ENCODE measurements at regions not wholly inside any gene's neighbourhood (a gene's known extent, or its start where the extent isn't known, plus 50 kb on each side); places are given as distances from the start of the nearest gene placed in this dataset.

DNA sequence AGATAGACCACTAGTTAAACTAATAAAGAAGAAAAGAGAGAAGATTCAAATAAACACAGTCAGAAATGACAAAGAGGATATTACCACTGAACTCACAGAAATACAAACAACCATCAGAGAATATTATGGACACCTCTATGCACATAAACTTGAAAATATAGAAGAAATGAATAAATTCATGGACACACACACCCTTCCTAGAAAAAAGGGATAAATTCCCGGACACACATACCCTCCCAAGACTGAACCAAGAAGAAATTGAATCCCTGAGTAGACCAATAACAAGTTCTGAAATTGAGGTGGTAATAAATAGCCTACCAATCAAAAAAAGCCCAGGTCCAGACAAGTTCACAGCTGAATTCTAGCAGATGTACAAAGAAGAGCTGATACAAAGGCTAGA, 187.9 kb downstream of the SEC23A start:
- WGBS (ENCODE audit: insufficient coverage): no CpG with 5 or more reads among the region's 1 CpG

DNA sequence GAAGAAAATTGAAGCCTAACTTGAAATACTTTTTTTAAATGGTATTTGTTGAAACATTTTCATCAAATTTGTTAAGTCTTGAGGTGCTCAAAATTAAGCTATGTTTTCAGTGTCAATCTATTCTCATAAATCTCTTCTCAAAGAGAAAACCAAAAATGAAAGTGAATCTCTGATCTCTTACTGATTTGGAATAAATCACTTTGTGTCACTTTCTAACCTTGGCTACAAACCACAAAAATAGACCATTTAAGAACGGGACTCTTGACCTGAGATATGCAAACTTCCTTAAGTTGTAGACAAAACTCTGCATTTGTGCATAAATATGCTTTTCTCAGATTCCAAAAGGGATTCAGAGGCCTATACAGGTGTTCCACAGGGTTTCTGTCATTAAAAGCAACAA, 192.9 kb downstream of the SEC23A start:
- no peak overlapping the region for H3K4me3 ChIP-seq (ENCODE audit: low read depth, low read length)

More for the DNA sequence above, 187.9 kb downstream of the SEC23A start:
- Histone ChIP-seq H3K9me3 (ENCODE audit: control insufficient read depth, insufficient read depth, low read length) (no peaks in the 10 kb centered on the region), H3K4me3 (ENCODE audit: low read depth, low read length) (no peak overlapping the region), H3K36me3 (ENCODE audit: control insufficient read depth, insufficient read depth, low read length) (no peaks in the 10 kb centered on the region), H3K27ac (ENCODE audit: low read depth, low read length) (no peak overlapping the region), H3K27me3 (ENCODE audit: control insufficient read depth, insufficient read depth, low read length) (no peaks in the 10 kb centered on the region), H3K4me1 (ENCODE audit: control insufficient read depth, insufficient read depth, low read length) (no peaks in the 10 kb centered on the region)
- DNase-seq (ENCODE audit: low read depth in 4 of 6, low spot score in 6 of 6): no peak

GRCh38 chr14:38904959-38905358, 198.1 kb downstream of the SEC23A start:
- H3K9me3 ChIP-seq (ENCODE audit: control insufficient read depth, insufficient read depth, low read length): no peaks in the 10 kb centered on the region
- no peak overlapping the region for H3K4me3 ChIP-seq (ENCODE audit: low read depth, low read length)
- DNase-seq (ENCODE audit: low read depth in 4 of 6, low spot score in 6 of 6): no peak
- H3K36me3 ChIP-seq (ENCODE audit: control insufficient read depth, insufficient read depth, low read length): no peaks in the 10 kb centered on the region
- H3K27ac ChIP-seq (ENCODE audit: low read depth, low read length): no peak overlapping the region
- H3K27me3 ChIP-seq (ENCODE audit: control insufficient read depth, insufficient read depth, low read length): no peaks in the 10 kb centered on the region
- no peaks in the 10 kb centered on the region for H3K4me1 ChIP-seq (ENCODE audit: control insufficient read depth, insufficient read depth, low read length)

More for the DNA sequence above, 192.9 kb downstream of the SEC23A start:
- Histone ChIP-seq H3K27me3 (ENCODE audit: control insufficient read depth, insufficient read depth, low read length) (no peaks in the 10 kb centered on the region), H3K36me3 (ENCODE audit: control insufficient read depth, insufficient read depth, low read length) (no peaks in the 10 kb centered on the region), H3K4me1 (ENCODE audit: control insufficient read depth, insufficient read depth, low read length) (no peaks in the 10 kb centered on the region), H3K9me3 (ENCODE audit: control insufficient read depth, insufficient read depth, low read length) (no peaks in the 10 kb centered on the region), H3K27ac (ENCODE audit: low read depth, low read length) (no peak overlapping the region)
- no CpG with 5 or more reads among the region's 1 CpG for WGBS (ENCODE audit: insufficient coverage)
- no peak for DNase-seq (ENCODE audit: low read depth in 4 of 6, low spot score in 6 of 6)

- H3K27ac ChIP-seq (ENCODE audit: low read depth, low read length): no peak overlapping the region
- WGBS (ENCODE audit: insufficient coverage): no CpG with 5 or more reads among the region's 4 CpGs
- H3K27me3 ChIP-seq (ENCODE audit: control insufficient read depth, insufficient read depth, low read length): no peaks in the 10 kb centered on the region
- no peaks in the 10 kb centered on the region for H3K36me3 ChIP-seq (ENCODE audit: control insufficient read depth, insufficient read depth, low read length)
- no peaks in the 10 kb centered on the region for H3K9me3 ChIP-seq (ENCODE audit: control insufficient read depth, insufficient read depth, low read length)
- H3K4me3 ChIP-seq (ENCODE audit: low read depth, low read length): no peak overlapping the region
- H3K4me1 ChIP-seq (ENCODE audit: control insufficient read depth, insufficient read depth, low read length): no peaks in the 10 kb centered on the region
- DNase-seq (ENCODE audit: low read depth in 4 of 6, low spot score in 6 of 6): peak in 1 of 6 donors; percentile 52
Measured at GRCh38 chr14:38901791-38902190, 201.2 kb downstream of the SEC23A start.

GRCh38 chr14:38900887-38901286, 202.1 kb downstream of the SEC23A start:
- Histone ChIP-seq H3K4me1 (ENCODE audit: control insufficient read depth, insufficient read depth, low read length) (no peaks in the 10 kb centered on the region), H3K27ac (ENCODE audit: low read depth, low read length) (no peak overlapping the region), H3K36me3 (ENCODE audit: control insufficient read depth, insufficient read depth, low read length) (no peaks in the 10 kb centered on the region), H3K9me3 (ENCODE audit: control insufficient read depth, insufficient read depth, low read length) (no peaks in the 10 kb centered on the region), H3K4me3 (ENCODE audit: low read depth, low read length) (no peak overlapping the region), H3K27me3 (ENCODE audit: control insufficient read depth, insufficient read depth, low read length) (no peaks in the 10 kb centered on the region)
- no peak for DNase-seq (ENCODE audit: low read depth in 4 of 6, low spot score in 6 of 6)
- WGBS (ENCODE audit: insufficient coverage): no CpG with 5 or more reads among the region's 1 CpG

DNA sequence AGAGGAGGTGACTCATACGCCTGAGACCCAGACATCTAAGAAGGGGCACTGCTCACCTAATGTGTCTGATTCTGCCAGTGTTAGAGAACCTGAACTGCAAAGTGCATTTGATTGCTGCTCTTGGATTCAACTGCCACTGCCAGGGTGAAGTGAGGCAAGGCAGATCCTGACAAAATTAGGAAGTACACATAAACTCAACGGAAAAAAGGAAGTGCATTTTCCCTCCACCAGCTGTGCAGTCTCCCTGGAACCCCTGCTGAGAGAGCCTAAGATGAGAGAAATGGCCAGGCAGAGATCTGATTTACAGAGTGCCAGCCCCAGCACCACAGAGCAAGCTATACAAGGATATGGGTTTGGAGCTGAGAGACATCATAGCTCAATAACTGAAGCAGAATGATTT, 215.3 kb downstream of the SEC23A start:
- WGBS (ENCODE audit: insufficient coverage): no CpG with 5 or more reads among the region's 2 CpGs
- no peaks in the 10 kb centered on the region for H3K9me3 ChIP-seq (ENCODE audit: control insufficient read depth, insufficient read depth, low read length)
- H3K4me1 ChIP-seq (ENCODE audit: control insufficient read depth, insufficient read depth, low read length): no peaks in the 10 kb centered on the region
- H3K36me3 ChIP-seq (ENCODE audit: control insufficient read depth, insufficient read depth, low read length): no peaks in the 10 kb centered on the region
- no peak overlapping the region for H3K27ac ChIP-seq (ENCODE audit: low read depth, low read length)
- no peak for DNase-seq (ENCODE audit: low read depth in 4 of 6, low spot score in 6 of 6)
- H3K4me3 ChIP-seq (ENCODE audit: low read depth, low read length): no peak overlapping the region
- no peaks in the 10 kb centered on the region for H3K27me3 ChIP-seq (ENCODE audit: control insufficient read depth, insufficient read depth, low read length)

DNA sequence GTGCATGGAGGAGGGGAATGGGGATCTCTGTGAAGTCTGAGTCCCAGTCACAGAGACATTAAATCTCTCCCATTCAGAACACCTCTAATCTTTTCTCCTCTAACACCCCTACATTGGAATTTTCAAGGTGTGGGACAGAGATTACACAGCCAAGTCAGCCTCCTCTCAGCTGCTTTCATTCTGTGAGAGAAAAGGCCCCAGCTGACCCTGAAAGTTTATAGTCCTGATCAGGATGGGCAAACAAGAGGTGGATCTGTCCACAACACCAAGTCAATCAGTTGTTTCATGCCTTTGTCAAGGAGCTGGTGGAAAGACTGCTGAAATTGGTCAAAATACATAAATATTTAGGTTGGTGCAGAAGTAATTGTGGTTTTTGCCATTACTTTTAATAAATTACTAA, 218.9 kb downstream of the SEC23A start:
- no peak overlapping the region for H3K4me3 ChIP-seq (ENCODE audit: low read depth, low read length)
- no peaks in the 10 kb centered on the region for H3K9me3 ChIP-seq (ENCODE audit: control insufficient read depth, insufficient read depth, low read length)
- H3K4me1 ChIP-seq (ENCODE audit: control insufficient read depth, insufficient read depth, low read length): no peaks in the 10 kb centered on the region
- no peaks in the 10 kb centered on the region for H3K36me3 ChIP-seq (ENCODE audit: control insufficient read depth, insufficient read depth, low read length)
- H3K27me3 ChIP-seq (ENCODE audit: control insufficient read depth, insufficient read depth, low read length): no peaks in the 10 kb centered on the region
- no peak overlapping the region for H3K27ac ChIP-seq (ENCODE audit: low read depth, low read length)
- DNase-seq (ENCODE audit: low read depth in 4 of 6, low spot score in 6 of 6): no peak

GRCh38 chr14:38883127-38883526, 219.9 kb downstream of the SEC23A start:
- DNase-seq (ENCODE audit: low read depth in 4 of 6, low spot score in 6 of 6): no peak
- Histone ChIP-seq H3K4me3 (ENCODE audit: low read depth, low read length) (no peak overlapping the region), H3K4me1 (ENCODE audit: control insufficient read depth, insufficient read depth, low read length) (no peaks in the 10 kb centered on the region), H3K27ac (ENCODE audit: low read depth, low read length) (no peak overlapping the region), H3K36me3 (ENCODE audit: control insufficient read depth, insufficient read depth, low read length) (no peaks in the 10 kb centered on the region), H3K9me3 (ENCODE audit: control insufficient read depth, insufficient read depth, low read length) (no peaks in the 10 kb centered on the region), H3K27me3 (ENCODE audit: control insufficient read depth, insufficient read depth, low read length) (no peaks in the 10 kb centered on the region)
- WGBS (ENCODE audit: insufficient coverage): no CpG with 5 or more reads among the region's 3 CpGs

GRCh38 chr14:38882533-38882932, 220.5 kb downstream of the SEC23A start:
- Histone ChIP-seq H3K9me3 (ENCODE audit: control insufficient read depth, insufficient read depth, low read length) (no peaks in the 10 kb centered on the region), H3K36me3 (ENCODE audit: control insufficient read depth, insufficient read depth, low read length) (no peaks in the 10 kb centered on the region), H3K4me3 (ENCODE audit: low read depth, low read length) (no peak overlapping the region), H3K27ac (ENCODE audit: low read depth, low read length) (no peak overlapping the region), H3K27me3 (ENCODE audit: control insufficient read depth, insufficient read depth, low read length) (no peaks in the 10 kb centered on the region), H3K4me1 (ENCODE audit: control insufficient read depth, insufficient read depth, low read length) (no peaks in the 10 kb centered on the region)
- DNase-seq (ENCODE audit: low read depth in 4 of 6, low spot score in 6 of 6): no peak

DNA sequence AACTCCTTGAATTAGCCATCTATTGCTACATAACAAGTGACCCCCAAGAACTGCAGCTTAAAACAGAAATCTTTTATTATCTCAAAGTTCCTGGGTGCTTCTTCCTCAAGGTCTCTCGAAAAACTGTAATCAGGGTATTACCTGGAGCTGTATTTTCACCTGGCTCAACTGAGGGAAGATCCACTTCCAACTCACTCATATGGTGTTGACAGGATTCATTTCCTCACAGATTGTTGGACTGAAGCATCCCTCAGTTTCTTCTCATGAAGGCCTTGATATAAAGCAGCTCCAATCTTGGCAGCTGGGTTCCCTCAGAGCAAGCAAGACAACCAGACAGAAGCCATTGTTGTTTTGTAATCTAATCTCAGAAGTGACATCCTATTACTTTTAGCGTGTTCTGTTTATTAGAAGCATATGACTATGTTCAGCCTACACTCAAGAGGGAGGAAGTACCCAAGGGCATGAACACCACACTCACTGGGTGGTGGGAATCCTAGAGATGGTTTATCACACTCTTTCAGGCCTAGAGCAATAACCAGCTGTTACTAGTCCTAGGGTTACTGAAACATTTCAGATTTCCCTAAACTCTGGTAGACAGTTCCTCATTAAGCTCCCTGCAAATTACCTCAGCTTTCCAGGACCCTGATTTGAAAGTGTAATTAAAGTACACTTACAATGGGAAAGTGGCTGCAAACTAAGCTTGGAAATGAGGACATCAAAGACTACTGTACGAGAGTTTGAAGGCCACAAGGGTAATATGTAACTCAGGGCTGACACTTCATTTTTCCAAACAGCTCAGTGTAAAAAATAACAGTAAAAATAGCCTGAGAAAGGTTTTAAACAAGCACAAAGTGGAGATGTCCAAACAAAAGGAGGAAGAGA, 222.2 kb downstream of the SEC23A start:
- H3K4me3 ChIP-seq (ENCODE audit: low read depth, low read length): no peak overlapping the region
- H3K4me1 ChIP-seq (ENCODE audit: control insufficient read depth, insufficient read depth, low read length): no peaks in the 10 kb centered on the region
- no peak overlapping the region for H3K27ac ChIP-seq (ENCODE audit: low read depth, low read length)
- no peaks in the 10 kb centered on the region for H3K36me3 ChIP-seq (ENCODE audit: control insufficient read depth, insufficient read depth, low read length)
- peak in 1 of 6 donors; percentile 34 for DNase-seq (ENCODE audit: low read depth in 4 of 6, low spot score in 6 of 6)
- H3K27me3 ChIP-seq (ENCODE audit: control insufficient read depth, insufficient read depth, low read length): no peaks in the 10 kb centered on the region
- no peaks in the 10 kb centered on the region for H3K9me3 ChIP-seq (ENCODE audit: control insufficient read depth, insufficient read depth, low read length)
- no CpG with 5 or more reads among the region's 3 CpGs for WGBS (ENCODE audit: insufficient coverage)

Measured in spinal cord (tissue), 9 donors.